SK-N-SH (cell line): ENCODE measurements at regions not wholly inside any gene's neighbourhood (a gene's known extent, or its start where the extent isn't known, plus 50 kb on each side); places are given as distances from the start of the nearest gene placed in this dataset.

Experiments
- CTCF ChIA-PET: fragments of 300-600, 350-600 bp; formaldehyde crosslinking; extraction: SDS; loops from one replicate; lab custom pipeline; 2021; lab: Yijun Ruan, JAX
- POLR2A ChIA-PET: fragments of 350-600 bp; sonication (Branson Sonifier 250); formaldehyde crosslinking; extraction: SDS; loops from one replicate; lab custom pipeline; 2020; ENCODE audit warnings: antibody characterized with exemption, inconsistent platforms; lab: Yijun Ruan, JAX
- DNase-seq: peaks from one replicate; pipeline ENCODE4 v3.0.0; 2012
- H2AFZ ChIP-seq: fragments of 200-600 bp; sonication (generic); 2 replicates; pipeline ENCODE4 v1.8.1; 2016; ENCODE audit warnings: antibody characterized with exemption, mild to moderate bottlenecking, low read depth
- H3F3A ChIP-seq: fragments of 200-600 bp; sonication (generic); replicated peaks from 2 replicates; pipeline ENCODE3; 2016; ENCODE audit warnings: antibody characterized with exemption, mild to moderate bottlenecking; ENCODE audit not compliant: insufficient read depth
- H3K27ac ChIP-seq, 2 experiments: fragments of 200-500 bp in 1 of 2; fragments of 200-600 bp in 1 of 2; sonication (Bioruptor generic) in 1 of 2; sonication (generic), shearing (Covaris generic) in 1 of 2; 2 replicates each; pipeline versions ENCODE4 v1.5.1 to v1.6.1; 2014 to 2016; ENCODE audit warnings: low read depth in 2 of 2, inconsistent platforms in 1 of 2, low read length in 1 of 2, mild to moderate bottlenecking in 1 of 2, mixed read lengths in 1 of 2
- H3K27me3 ChIP-seq: fragments of 200-600 bp; sonication (generic), shearing (Covaris generic); 2 replicates; pipeline ENCODE4 v1.6.1; 2016; ENCODE audit warnings: mixed run types; ENCODE audit not compliant: insufficient read depth
- H3K36me3 ChIP-seq, 2 experiments: fragments of 200-500 bp in 1 of 2; fragments of 200-600 bp in 1 of 2; sonication (Bioruptor generic) in 1 of 2; sonication (generic) in 1 of 2; replicated peaks in 1 of 2; 2 replicates each; pipeline versions ENCODE3 to v1.5.1; 2014 to 2016; ENCODE audit warnings: low read length in 1 of 2, mild to moderate bottlenecking in 1 of 2; ENCODE audit not compliant: insufficient read depth in 2 of 2, control insufficient read depth in 1 of 2
- H3K4me1 ChIP-seq, 2 experiments: fragments of 200-500 bp in 1 of 2; fragments of 200-600 bp in 1 of 2; sonication (Bioruptor generic) in 1 of 2; sonication (generic), shearing (Covaris generic) in 1 of 2; 2 replicates each; pipeline versions ENCODE4 v1.5.1 to v1.6.1; 2014 to 2016; ENCODE audit warnings: low read depth in 1 of 2, low read length in 1 of 2, mixed run types in 1 of 2; ENCODE audit not compliant: insufficient read depth in 2 of 2, control insufficient read depth in 1 of 2
- H3K4me2 ChIP-seq: fragments of 200-600 bp; sonication (generic), shearing (Covaris generic); 2 replicates; pipeline ENCODE4 v1.6.1; 2017; ENCODE audit warnings: mixed run types
- H3K4me3 ChIP-seq, 2 experiments: fragments of 200-500 bp in 1 of 2; fragments of 200-600 bp in 1 of 2; sonication (Bioruptor generic) in 1 of 2; sonication (generic), shearing (Covaris generic) in 1 of 2; 2 replicates each; pipeline versions ENCODE4 v1.5.1 to v1.8.1; 2014 to 2016; ENCODE audit warnings: low read depth in 2 of 2, inconsistent platforms in 1 of 2, low read length in 1 of 2, mild to moderate bottlenecking in 1 of 2, mixed read lengths in 1 of 2, moderate library complexity in 1 of 2
- H3K79me2 ChIP-seq: fragments of 200-600 bp; sonication (generic); 2 replicates; pipeline ENCODE4 v1.8.1; 2017; ENCODE audit warnings: mild to moderate bottlenecking; ENCODE audit not compliant: insufficient read depth
- H3K9ac ChIP-seq: fragments of 200-600 bp; sonication (generic); 2 replicates; pipeline ENCODE4 v1.6.1; 2017; ENCODE audit warnings: mixed run types
- H3K9me2 ChIP-seq: fragments of 200-600 bp; sonication (generic); 2 replicates; pipeline ENCODE4 v1.6.1; 2017; ENCODE audit warnings: mixed run types
- H3K9me3 ChIP-seq: fragments of 200-600 bp; sonication (generic); 2 replicates; pipeline ENCODE4 v1.6.1; 2017; ENCODE audit warnings: mixed run types, mild to moderate bottlenecking, moderate library complexity
- H4K20me1 ChIP-seq: fragments of 200-600 bp; sonication (generic); 2 replicates; pipeline ENCODE4 v1.6.1; 2017; ENCODE audit warnings: mild to moderate bottlenecking, mixed run types; ENCODE audit not compliant: insufficient read depth
- EP300 ChIP-seq, 2 experiments: IDR thresholded peaks; 2 replicates each; pipeline versions ENCODE4 v1.4.0 to v1.6.1; 2012; ENCODE audit warnings: borderline replicate concordance in 1 of 2, low read depth in 1 of 2, low read length in 1 of 2
- EZH2phosphoT487 ChIP-seq: fragments of 200-600 bp; sonication (generic); IDR thresholded peaks from 2 replicates; pipeline ENCODE4 v1.6.1; 2017; ENCODE audit warnings: low read depth, mixed run types, mild to moderate bottlenecking, antibody characterized with exemption, moderate library complexity, borderline replicate concordance
- FOXM1 ChIP-seq: IDR thresholded peaks from 2 replicates; pipeline ENCODE4 v1.4.0; 2012; ENCODE audit warnings: low read depth, mild to moderate bottlenecking
- MEF2A ChIP-seq: IDR thresholded peaks from 2 replicates; pipeline ENCODE4 v1.4.0; 2012; ENCODE audit warnings: low read depth, borderline replicate concordance
- MXI1 ChIP-seq: IDR thresholded peaks from 2 replicates; pipeline ENCODE4 v1.6.1; 2012; ENCODE audit warnings: mild to moderate bottlenecking, low read depth, low read length, improper control_type of control experiment
- NFIC ChIP-seq: IDR thresholded peaks from 2 replicates; pipeline ENCODE4 v1.4.0; 2012; ENCODE audit warnings: borderline replicate concordance
- NRF1 ChIP-seq: IDR thresholded peaks from 2 replicates; pipeline ENCODE4 v1.6.1; 2012; ENCODE audit warnings: low read depth, mild to moderate bottlenecking, low read length
- SIN3A ChIP-seq: IDR thresholded peaks from 2 replicates; pipeline ENCODE4 v1.6.1; 2012; ENCODE audit warnings: low read depth, mild to moderate bottlenecking, low read length, moderate library complexity, borderline replicate concordance
- TAF1 ChIP-seq: IDR thresholded peaks from 2 replicates; pipeline ENCODE4 v1.6.1; 2012; ENCODE audit warnings: low read depth, mild to moderate bottlenecking, low read length, moderate library complexity, borderline replicate concordance
- WGBS: methylation state at CpG from one replicate; pipeline ENCODE4 v1.1.6; 2017; ENCODE audit warnings: low lambda C conversion rate; 5-methylcytosine and 5-hydroxymethylcytosine counted together
- TF ChIP-seq, protein P1 (sequence below): IDR thresholded peaks from 2 replicates; pipeline ENCODE4 v1.6.1; 2012; ENCODE audit warnings: mild to moderate bottlenecking, low read depth, low read length, moderate library complexity
- TF ChIP-seq, protein P2 (sequence below): IDR thresholded peaks from 2 replicates; pipeline ENCODE4 v1.4.0; 2012; ENCODE audit warnings: low read depth
- TF ChIP-seq, protein P3 (sequence below): IDR thresholded peaks from 2 replicates; pipeline ENCODE4; 2012
- TF ChIP-seq, protein P4 (sequence below): IDR thresholded peaks from 2 replicates; pipeline ENCODE4 v1.4.0; 2012; ENCODE audit warnings: low read depth, borderline replicate concordance

DNA sequence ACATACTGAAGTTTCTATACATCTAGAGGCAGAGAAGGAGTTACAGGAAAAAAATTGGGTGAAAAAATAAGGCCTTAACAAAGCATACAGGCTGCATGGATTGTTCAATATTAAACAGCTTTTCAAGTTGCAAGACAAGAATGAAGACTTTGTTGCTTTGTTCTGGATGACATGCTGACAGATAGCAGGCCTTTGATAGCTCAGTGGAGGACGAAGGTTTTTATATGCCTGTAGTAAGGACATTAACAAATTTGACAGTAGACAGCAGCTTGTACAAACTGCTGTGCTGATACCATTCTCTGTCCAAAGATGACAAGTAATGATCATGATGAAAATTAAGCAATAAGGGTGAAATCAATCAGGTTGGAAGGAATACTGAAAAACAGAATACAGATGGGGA, 309.9 kb downstream of the NKX6-1 start:
- no peaks in the 10 kb centered on the region for H3K36me3 ChIP-seq
- H3F3A ChIP-seq = no peaks in the 10 kb centered on the region
- 0 out of 2 replicates have a peak, but pooled peaks cover 3% of the 10 kb centered on the region for H3K9me2 ChIP-seq
- TF ChIP-seq MXI1 = no peak
- TF ChIP-seq SIN3A = no peak
- TF ChIP-seq, protein P1, sequence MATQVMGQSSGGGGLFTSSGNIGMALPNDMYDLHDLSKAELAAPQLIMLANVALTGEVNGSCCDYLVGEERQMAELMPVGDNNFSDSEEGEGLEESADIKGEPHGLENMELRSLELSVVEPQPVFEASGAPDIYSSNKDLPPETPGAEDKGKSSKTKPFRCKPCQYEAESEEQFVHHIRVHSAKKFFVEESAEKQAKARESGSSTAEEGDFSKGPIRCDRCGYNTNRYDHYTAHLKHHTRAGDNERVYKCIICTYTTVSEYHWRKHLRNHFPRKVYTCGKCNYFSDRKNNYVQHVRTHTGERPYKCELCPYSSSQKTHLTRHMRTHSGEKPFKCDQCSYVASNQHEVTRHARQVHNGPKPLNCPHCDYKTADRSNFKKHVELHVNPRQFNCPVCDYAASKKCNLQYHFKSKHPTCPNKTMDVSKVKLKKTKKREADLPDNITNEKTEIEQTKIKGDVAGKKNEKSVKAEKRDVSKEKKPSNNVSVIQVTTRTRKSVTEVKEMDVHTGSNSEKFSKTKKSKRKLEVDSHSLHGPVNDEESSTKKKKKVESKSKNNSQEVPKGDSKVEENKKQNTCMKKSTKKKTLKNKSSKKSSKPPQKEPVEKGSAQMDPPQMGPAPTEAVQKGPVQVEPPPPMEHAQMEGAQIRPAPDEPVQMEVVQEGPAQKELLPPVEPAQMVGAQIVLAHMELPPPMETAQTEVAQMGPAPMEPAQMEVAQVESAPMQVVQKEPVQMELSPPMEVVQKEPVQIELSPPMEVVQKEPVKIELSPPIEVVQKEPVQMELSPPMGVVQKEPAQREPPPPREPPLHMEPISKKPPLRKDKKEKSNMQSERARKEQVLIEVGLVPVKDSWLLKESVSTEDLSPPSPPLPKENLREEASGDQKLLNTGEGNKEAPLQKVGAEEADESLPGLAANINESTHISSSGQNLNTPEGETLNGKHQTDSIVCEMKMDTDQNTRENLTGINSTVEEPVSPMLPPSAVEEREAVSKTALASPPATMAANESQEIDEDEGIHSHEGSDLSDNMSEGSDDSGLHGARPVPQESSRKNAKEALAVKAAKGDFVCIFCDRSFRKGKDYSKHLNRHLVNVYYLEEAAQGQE = no peak
- no peak for TF ChIP-seq MEF2A
- no peak for TF ChIP-seq FOXM1
- no peak for TF ChIP-seq NFIC
- WGBS = 6% methylated on average over 1 of the region's 1 CpG
- no peaks in the 10 kb centered on the region for H3K79me2 ChIP-seq
- H4K20me1 ChIP-seq = no peaks in the 10 kb centered on the region
- H2AFZ ChIP-seq = no peak overlapping the region
- H3K4me2 ChIP-seq = no peak overlapping the region
- H3K27me3 ChIP-seq = no peaks in the 10 kb centered on the region
- H3K4me1 ChIP-seq = no peaks in the 10 kb centered on the region
- H3K27ac ChIP-seq = no peak overlapping the region
- CTCF ChIA-PET = no interaction called here
- no peak overlapping the region for H3K9ac ChIP-seq
- POLR2A ChIA-PET = no interaction called here
- no peak overlapping the region for H3K4me3 ChIP-seq
- H3K9me3 ChIP-seq = no peaks in the 10 kb centered on the region
- no peak for DNase-seq

DNA sequence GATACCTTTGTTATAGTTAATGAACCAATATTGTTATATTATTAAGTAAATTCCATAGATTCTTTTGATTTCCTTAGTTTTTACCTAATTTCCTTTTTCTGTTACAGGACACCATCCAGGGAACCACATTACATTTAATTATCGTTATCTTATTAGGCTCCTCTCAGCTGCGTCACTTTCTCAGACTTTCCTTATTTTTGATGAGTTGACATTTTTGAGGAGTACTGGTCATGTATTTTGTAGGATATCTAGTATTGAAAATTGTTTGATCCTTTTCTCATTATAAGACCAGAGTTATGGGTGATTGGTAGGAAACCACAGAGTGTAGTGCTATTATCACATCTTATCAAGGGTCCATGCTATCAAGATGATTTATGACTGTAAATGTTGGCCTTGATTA, 319.7 kb downstream of the NKX6-1 start:
- POLR2A ChIA-PET = no interaction called here

More for the DNA sequence above, 319.7 kb downstream of the NKX6-1 start:
- Histone ChIP-seq H3K36me3 (no peaks in the 10 kb centered on the region), H3K4me3 (no peak overlapping the region), H3K9ac (no peak overlapping the region), H3K27me3 (no peaks in the 10 kb centered on the region), H4K20me1 (no peaks in the 10 kb centered on the region), H3K9me2 (no peaks in the 10 kb centered on the region), H3K79me2 (no peaks in the 10 kb centered on the region), H3K27ac (no peak overlapping the region), H3F3A (no peaks in the 10 kb centered on the region), H2AFZ (no peak overlapping the region), H3K4me1 (no peaks in the 10 kb centered on the region), H3K9me3 (no peaks in the 10 kb centered on the region), H3K4me2 (no peak overlapping the region)
- CTCF ChIA-PET = no interaction called here
- WGBS = 42% methylated on average over 2 of the region's 2 CpGs
- DNase-seq = no peak
- TF ChIP-seq NRF1 (no peak), EZH2phosphoT487 (no peak), TAF1 (no peak), MXI1 (no peak), EP300 (IDR thresholded peaks at IDR 0.05; ENCODE audit: borderline replicate concordance in 1 of 2, low read depth in 1 of 2, low read length in 1 of 2) (no peak)
- TF ChIP-seq, protein P2, sequence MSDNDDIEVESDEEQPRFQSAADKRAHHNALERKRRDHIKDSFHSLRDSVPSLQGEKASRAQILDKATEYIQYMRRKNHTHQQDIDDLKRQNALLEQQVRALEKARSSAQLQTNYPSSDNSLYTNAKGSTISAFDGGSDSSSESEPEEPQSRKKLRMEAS = no peak
- TF ChIP-seq, protein P3, sequence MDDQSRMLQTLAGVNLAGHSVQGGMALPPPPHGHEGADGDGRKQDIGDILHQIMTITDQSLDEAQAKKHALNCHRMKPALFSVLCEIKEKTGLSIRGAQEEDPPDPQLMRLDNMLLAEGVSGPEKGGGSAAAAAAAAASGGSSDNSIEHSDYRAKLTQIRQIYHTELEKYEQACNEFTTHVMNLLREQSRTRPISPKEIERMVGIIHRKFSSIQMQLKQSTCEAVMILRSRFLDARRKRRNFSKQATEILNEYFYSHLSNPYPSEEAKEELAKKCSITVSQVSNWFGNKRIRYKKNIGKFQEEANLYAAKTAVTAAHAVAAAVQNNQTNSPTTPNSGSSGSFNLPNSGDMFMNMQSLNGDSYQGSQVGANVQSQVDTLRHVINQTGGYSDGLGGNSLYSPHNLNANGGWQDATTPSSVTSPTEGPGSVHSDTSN = no peak
- TF ChIP-seq, protein P4, sequence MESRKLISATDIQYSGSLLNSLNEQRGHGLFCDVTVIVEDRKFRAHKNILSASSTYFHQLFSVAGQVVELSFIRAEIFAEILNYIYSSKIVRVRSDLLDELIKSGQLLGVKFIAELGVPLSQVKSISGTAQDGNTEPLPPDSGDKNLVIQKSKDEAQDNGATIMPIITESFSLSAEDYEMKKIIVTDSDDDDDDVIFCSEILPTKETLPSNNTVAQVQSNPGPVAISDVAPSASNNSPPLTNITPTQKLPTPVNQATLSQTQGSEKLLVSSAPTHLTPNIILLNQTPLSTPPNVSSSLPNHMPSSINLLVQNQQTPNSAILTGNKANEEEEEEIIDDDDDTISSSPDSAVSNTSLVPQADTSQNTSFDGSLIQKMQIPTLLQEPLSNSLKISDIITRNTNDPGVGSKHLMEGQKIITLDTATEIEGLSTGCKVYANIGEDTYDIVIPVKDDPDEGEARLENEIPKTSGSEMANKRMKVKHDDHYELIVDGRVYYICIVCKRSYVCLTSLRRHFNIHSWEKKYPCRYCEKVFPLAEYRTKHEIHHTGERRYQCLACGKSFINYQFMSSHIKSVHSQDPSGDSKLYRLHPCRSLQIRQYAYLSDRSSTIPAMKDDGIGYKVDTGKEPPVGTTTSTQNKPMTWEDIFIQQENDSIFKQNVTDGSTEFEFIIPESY = no peak
- TF ChIP-seq, protein P1 = no peak
